Stimulated activated CD4-positive, alpha-beta T cell treated with anti-CD3 and anti-CD28 coated beads, Interleukin-1b, Interleukin-23, amount 100 ng/mL, for 48 hours (primary cell): ENCODE measurements at regions not wholly inside any gene's neighbourhood (a gene's known extent, or its start where the extent isn't known, plus 50 kb on each side); places are given as distances from the start of the nearest gene placed in this dataset.
"Not testable (repeated sequence)": the region's sequence is repeated elsewhere in the genome, so short reads cannot be mapped to it uniquely, and the experiment has no call there.

Experiments
- DNase-seq: peaks from one replicate; pipeline ENCODE4 v3.0.0-alpha.2; 2020

DNA sequence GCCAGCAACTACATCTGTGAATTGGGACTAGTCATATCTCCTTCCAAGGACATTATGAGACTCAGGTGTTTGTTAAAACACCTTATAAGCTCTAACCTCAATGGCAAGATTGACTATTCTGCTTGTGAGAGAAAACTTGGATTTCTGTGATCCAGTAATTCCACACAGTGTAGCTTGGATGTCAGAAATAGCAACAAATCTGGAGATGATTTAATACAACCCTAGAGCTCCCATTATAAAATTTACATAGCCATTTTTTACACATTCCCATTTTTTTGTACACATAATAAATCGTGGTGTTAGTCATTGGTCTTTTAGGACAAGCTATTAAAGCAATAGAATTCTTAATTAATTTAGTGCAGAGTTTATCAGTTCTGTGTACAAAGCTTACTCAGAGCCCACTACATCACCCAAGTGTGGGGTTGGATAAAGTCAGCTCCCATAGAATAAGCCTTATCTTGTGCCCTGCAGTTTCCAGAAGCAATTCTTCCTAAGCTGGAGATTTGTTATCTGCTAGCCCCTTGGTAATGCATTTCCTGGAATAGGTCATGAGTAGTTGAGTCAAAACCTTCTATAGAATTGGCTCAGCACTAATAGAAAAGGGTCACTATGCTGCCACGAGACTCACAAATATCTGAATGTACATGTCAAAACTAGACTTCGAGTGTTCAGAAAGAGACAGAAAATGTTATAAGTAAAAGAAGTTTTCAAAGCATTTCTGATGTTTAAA is 434.0 kb upstream of the RUNX1 start:
- DNase-seq: no peak

DNA sequence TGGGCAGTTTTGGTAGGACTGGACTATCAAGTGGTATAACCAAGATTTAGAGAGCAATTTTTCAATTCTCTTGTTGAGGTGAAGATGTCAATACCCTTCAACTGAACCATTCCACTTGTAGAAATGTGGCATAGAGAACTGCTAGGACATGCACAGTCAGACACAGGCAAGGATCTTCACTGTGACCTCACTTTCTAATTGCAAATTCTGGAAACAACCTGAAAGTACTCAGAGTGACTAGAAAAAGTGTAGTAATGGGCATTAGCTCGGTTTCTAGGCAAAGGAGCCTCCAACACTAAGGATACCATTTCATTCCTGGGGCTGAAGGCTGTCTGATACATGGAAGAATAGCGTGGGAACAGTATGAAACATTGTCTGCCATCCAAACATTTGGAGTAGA is 433.0 kb upstream of the RUNX1 start:
- DNase-seq: no peak

DNA sequence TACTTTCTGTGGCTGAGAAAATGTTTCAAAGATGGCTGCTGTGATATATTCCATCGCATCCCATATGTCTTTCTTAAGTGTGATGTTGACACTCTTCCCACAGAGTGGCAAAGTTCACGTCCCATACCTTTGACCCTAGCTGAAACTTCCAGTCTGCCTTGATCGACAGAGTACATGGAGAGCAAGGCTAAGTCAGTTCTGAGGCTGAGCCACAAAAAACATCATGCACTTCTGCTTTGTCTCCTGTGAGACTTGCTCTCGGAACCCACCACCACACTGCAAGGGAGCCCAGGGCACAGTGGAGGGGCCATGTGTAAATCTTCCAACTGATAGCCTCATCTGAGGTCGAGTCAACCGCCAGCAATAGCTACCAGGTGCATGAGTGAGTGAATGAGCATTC is 431.9 kb upstream of the RUNX1 start:
- DNase-seq: no peak

DNA sequence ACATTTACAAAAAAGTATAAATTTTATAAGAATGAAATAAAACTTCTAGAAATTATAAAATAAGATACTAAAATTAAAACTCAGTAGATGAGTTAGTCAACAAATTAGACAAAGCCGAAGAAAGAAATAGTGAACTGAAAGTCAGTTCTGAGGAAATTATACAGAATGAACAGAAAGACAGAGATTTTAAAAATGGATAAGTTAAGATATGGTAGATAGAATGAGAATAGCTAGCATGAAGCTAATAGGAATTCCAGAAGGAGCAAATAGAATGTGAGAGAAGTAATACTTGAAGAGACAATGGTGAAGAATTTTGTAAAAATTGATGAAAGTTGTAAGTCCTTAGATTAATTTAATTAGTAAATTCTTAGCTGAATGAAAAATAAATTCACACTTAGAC is 430.4 kb upstream of the RUNX1 start:
- DNase-seq: no peak

DNA sequence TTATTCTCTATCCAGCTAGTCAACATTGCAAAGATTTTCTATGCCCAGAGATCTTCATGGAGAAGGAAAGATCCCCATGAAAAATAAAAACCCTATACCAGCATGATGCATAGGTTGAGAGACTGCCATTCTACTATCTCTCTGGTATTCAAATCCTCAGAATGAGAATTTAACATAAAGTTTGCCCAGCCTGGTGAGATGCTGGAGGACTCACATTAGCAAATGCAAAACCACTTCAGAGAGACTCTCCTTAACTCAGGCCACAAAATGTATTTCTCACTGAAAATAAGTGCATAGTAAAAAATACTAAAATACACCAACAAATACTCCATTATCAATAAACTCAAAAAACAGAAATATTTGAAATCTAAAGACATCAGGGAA is 430.0 kb upstream of the RUNX1 start:
- no peak for DNase-seq

DNA sequence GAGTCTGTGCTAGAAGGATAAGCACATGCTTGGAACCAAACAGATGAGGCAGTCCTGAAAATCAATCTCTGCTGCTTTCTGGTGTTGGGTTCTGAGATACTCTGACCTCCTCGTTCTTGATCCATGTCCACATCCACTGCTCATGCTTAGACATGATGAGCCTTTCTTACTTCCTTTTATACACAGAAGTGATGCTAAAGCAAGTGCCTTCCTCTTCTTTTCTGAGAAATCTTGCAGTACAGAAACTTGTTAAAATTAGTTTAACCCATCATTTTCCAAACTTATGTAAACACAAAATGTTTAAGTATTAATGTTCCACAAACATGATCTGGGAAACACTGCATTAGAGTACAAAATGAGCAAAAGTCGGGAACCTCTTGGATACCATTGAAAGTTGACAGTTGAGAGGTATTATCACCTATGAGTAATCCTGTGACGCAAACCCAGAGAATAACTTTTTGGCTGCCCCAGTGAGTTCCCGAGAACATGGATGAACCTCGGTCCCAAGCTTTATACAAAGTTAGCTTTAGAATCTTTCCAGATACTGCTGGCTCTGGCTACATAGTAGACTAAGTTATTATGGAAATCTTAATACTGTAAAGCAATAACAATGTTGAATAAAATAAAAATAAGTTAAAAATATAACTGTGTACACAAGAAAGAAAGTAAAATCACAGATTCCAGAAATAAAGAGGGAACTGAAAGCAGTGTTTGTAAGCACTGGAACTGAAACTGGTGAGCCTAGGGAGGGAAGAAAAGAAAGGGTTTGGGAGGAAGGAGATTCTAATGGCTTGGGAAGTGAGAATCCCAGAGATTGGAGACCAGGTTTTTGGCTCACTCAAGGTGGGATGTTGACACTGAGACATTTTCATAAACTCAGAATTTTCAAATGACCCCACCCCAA is 429.3 kb upstream of the RUNX1 start:
- no peak for DNase-seq

DNA sequence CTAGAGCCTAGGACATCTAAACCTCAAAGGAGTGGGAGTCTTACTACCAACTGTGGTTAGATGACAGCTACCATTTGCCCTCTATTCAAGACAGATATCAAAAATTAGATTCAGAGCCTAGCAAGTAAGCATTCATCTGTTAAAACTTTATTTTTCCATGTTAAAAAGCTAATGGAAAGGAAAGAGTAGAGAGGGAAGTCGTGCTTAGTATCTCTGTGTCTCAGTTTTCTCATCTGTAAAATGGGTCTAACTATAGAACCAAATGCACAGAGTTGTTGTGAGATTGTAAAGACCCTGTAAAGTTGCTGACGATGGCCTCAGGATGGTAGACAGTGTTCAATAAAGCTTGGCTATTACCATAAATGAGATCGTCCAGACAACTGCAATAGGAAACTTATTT is 428.5 kb upstream of the RUNX1 start:
- DNase-seq: no peak

DNA sequence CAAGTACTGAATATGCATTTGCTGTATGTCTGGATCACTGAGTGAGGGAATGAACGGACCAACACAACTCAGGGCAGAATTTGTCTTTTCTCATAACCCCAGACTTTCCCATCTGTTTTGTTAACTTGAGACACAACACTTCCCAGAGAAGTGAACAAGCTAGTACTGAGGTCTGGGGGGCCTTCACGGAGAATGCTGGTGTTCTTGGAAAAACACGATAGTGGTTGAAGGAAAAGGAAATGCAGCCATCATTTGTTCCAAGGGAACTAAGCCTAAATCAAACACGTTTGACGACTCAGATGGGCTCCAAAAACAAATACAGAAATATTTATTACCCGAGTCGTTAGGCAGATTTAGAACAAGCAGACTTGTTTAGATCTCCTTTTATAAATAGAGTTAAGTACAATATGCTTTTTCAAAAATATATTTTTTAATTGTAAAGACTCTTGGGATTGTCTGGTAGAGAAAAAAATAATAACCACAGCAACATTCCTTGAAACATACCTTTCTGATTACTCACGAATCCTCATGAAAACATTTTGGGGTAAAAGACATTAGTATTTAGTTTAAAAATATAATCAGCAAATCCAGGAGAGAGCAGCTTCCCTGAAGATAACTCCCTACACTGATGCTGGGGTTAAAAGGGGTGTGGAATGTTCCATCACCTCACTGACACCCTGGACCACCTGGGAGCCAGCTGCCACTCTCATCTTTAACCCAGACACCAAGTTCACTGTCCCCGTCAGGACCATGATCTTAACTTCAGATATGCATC is 427.7 kb upstream of the RUNX1 start:
- DNase-seq: no peak

DNA sequence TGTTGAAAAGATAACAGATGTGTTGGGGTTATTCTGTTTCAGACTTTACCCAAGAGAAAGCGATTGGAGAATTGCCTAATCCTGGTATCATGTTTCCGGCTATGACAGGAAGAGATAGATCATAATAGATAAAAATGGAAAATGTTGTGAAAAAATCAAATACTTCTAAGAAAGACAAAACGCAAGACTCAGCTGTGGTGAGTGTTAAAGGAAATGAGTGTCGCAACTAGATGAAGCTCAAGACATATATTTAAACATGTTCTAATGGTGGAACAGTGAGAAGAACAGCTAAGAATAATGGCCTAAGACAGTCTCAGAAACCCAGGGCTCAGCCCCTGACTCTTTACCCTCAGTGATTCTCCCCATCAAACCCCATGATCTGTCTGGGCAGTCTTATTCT is 426.7 kb upstream of the RUNX1 start:
- no peak for DNase-seq

DNA sequence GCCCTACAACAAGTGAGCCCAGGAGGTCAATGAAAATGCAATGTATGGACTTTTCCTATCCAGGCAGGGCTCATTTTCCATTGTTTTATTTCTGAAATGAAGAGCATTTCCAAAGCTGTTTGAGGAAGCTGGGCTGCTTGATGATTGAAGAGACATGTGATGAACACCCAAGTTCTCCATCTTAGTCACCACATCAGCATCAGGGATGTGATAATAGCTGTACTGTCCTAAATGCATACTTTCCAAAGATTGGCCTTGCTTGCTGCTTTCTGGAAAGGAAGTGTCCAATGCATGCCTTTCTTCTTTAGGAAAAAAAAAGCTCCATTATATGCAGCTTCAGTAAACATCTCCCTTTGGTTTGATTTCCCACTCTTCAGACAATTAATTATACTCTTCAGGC is 425.9 kb upstream of the RUNX1 start:
- no peak for DNase-seq

DNA sequence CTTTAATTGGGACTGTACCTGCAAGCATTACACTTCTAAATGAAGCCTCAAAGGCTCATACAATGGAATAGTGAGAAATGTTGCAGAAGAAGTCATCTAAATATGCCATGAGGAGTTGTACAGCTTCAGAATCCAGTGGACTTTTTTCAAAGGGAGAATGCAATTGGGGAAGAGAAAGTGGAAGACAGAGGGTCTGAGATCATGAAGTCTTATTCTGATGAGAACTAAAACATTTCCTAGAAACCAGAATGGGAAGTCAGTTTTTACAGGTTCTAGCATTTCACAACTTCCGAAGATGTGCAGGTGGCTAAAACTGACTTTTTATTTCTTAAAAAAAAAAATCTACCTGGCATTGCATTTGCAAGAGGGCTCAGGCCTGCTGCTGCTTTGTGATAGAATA is 424.4 kb upstream of the RUNX1 start:
- DNase-seq: no peak

DNA sequence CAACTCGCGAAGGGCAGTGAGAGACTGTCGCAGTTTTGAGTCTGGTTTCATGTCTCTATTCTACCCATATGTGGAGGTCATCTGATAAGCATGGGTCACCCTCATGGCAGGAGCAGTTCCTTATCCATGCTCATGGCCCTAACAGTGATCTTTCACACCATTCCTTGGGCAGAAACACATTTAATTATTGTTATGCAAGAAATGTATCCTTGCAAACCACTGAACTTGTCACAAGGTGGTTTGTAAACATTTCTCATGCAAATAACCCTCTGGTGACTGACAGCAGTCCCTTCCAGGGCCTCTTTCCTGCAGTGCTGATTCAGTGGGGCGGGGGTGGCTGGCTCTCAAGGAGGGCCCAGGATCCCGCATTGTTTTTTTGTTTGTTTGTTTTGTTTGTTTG is 421.4 kb upstream of the RUNX1 start:
- DNase-seq: no peak

DNA sequence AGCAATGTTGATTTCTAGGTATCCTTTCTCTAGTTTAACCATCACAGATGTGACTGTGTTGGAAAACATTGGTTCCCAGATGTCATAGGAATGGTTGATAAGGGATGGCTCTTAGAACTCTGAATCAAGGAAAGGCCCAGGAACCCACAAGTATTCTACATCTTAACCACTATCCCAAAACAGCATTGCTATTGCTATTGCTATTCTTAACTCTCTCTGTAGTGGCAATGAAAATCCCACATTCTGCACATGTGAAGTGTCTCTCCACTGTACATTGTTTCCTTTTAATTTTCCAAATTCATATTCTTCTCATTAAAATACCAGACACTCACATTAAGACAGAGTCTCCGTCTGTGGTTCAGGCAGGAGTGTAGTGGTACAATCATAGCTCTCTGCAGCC is 420.4 kb upstream of the RUNX1 start:
- DNase-seq: no peak

DNA sequence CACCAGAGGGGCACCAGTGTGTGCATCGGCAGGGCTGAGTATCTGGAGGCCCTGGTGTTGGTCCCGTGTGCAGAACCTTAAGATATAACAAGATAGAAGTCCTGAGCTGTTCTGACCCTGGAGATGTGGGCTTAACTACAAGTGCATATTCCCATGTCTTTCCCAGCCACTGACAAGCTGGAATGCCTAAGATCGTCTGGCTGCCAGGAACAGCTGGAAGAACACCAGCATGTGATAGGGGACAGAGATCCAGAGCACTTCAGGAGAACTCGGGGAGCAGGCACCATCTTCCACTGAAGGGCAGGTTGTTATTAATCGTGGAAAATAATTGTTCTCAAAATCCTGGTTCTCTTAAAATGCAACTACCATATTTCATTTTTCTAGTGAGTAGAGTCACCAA is 419.9 kb upstream of the RUNX1 start:
- DNase-seq: no peak

DNA sequence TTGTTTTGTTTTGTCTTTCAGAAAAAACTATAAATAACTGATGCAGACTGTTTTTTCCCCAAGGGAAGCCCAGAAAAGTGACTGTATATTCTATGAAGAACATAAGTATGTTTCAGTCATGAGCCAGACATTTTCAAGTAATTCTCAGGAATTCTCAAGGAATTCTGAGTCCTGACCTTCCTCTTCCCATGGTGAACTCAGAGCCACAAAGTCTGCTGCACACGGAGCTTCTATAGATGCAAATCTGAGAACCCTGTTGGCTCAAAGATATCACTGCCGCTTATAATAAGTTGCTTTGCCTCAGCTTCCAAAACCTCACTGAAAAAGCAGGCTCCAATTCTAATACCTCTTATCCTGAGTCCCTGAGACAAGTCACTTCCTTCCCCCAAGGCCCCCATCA is 418.5 kb upstream of the RUNX1 start:
- no peak for DNase-seq

DNA sequence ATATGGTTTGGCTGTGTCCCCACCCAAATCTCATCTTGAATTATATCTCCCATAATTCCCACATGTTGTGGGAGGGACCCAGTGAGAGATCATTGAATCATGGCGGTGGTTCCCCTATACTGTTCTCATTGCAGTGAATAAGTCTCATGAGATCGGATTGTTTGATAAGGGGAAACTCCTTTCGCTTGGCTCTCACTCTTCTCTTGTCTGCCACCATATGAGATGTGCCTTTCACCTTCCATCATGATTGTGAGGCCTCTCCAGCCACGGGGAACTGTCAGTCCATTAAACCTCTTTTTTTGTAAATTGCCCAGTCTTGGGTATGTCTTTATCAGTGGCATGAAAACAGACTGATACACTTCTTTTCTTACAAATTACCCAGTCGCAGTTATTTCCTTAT is 417.6 kb upstream of the RUNX1 start:
- not testable (repeated sequence) for DNase-seq

DNA sequence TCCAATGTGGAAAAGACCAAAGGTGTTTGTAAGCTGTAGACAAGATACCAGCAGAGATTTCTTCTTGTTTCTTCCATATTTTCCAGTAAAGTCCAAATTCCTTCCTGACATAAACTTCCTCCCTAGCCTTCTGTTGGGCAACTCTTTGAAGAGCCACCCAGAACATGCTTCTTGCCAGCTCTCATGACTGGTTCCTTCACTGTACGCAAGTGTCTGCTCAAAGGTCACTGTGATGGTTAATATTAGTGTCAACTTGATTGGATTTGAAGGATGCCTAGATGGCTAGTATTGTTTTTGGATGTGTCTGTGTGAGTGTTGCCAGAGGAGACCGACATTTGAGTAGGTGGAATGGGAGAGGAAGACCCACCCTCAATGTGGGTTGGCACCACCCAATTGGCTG is 416.6 kb upstream of the RUNX1 start:
- no peak for DNase-seq

DNA sequence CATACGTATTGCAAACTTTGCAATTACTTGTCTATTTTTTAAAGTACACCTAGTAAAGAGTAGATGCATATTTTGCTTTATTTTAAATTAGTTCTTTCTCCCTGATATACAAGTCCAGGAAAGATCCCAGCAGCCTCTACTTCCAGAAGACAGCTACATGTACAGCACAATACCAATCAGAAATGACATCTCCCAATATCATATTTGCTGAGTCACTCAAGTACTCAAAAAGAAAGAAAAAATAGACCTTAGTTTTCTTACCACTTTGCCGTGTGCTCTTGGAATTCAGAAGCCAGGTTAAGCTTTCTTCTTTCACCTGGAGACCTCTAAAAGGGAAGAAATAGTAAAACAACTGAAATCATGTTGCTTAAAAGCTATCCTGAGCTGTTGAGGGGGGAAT is 412.6 kb upstream of the RUNX1 start:
- no peak for DNase-seq

DNA sequence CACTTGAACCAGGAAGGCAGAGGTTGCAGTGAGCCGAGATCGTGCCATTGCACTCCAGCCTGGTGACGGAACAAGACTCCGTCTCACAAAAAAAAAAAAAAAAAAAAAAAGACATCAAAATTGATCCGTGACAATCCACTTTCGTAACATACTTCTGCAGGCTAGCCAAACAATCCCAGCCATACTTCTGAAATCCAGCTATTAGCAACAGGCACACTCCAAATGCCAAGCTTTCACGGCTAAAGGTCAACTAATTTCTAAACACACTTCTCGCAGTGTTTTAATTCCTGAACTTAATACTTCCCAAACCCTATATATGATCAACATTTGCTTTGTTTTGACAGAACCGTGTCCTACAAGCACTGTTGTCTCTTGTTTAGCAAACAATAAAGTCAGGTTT is 411.3 kb upstream of the RUNX1 start:
- no peak for DNase-seq

DNA sequence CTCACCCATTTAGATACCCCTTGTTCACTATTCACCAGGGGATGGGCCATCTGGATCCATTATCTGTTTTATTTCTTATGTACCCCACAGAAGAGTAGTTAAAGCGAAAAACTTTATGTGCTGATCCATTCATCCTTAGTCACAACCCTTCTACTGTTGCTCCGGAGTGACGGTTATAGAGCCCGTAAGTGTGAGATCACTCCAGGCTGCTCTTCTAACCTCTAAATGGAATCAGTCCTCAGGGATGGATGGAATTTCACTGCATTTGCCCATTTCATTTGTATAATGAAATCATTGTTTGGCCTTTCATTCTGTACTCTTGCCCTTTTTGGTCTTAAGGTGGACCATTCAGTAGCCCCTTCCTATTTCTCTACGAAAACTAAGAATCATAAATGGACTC is 409.3 kb upstream of the RUNX1 start:
- DNase-seq: no peak

DNA sequence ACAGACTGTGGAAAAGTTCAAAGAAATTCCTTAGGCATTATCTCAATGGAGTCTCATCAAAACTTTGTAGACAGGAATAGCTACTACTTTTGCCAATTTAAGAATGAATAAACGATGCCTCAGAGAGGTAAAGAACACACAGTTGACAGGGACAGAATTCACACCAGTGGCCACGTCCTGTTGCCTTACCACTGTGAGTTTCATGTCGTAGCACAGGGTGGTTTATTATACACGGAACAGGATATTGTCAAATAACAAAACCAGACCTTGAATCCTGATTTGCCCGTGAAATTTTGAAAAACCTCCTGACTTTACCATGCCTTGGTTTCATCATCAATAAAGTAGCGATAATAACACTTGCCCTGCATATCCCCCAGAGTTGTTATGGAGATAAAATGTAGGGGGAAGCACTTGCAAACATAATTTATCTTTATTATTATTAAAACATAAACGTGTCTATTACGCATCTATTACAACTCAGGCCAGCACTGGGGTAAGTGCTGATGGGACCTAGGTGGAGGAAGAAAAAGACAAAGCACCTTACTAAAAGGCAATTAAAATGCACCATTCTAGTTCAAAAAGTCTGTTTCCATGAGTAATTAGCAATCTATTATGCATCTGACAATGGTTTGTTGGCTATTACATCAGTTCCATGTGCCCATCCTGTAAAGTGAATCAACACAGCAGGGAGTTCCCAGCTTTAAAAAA is 408.1 kb upstream of the RUNX1 start:
- DNase-seq: no peak

DNA sequence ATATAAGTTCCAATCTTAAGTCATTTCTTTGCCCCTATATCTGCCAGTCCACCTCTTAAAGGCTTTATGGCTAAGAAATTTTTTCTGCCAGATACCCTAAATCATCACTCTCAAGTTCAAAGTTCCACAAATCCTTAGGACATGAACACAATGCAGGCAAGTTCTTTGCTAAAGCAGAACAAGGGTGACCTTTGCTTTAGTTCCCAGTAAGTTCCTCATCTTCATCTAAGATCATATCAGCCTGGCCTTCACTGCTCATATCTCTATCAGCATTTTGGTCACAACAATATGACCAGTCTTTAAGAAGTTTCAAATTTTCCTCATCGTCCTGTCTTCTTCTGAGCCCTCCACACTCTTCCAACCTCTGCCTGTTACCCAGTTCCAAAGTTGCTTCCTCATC is 402.2 kb upstream of the RUNX1 start:
- no peak for DNase-seq

DNA sequence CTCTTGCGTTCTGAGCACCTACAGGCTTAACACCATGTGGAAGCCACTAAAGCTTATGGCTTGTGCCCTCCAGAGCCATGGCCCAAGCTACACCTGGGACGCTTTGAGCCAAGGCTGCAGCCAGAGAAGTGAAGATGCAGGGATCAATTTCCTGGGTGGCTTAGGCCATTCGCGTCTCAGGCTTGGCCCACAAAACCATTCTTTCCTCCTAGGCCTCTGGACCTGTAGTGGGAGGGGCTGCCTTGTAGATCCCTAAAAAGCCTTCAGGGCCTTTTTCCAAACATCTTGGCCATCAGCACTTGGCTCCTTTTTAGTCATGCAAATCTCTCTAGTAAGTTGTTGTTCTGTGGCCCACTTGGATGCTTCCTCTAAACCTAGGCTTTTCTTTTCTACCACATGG is 401.7 kb upstream of the RUNX1 start:
- DNase-seq: no peak
